Stomach (tissue), 8 donors: ENCODE measurements at regions not wholly inside any gene's neighbourhood (a gene's known extent, or its start where the extent isn't known, plus 50 kb on each side); places are given as distances from the start of the nearest gene placed in this dataset.
A peak's percentile ranks its signal among the peaks of the same experiment; 100 is the strongest.

Experiments
- DNase-seq, 2 donors: peaks; one replicate each; pipeline versions ENCODE4 v3.0.0 to v3.0.0-alpha.2; 2013 to 2019
- H3K27ac ChIP-seq, 5 donors: fragments of 200-600 bp in 4 of 5; sonication (generic) in 4 of 5; one replicate each; pipeline ENCODE4 v1.5.1; 2013 to 2019; ENCODE audit warnings: mild to moderate bottlenecking in 1 of 5, moderate library complexity in 1 of 5
- H3K27me3 ChIP-seq, 3 donors: fragments of 200-600 bp; sonication (generic); one replicate each; pipeline ENCODE4 v1.5.1; 2017 to 2019; ENCODE audit warnings: mixed run types in 1 of 3
- H3K36me3 ChIP-seq, 4 donors: fragments of 200-600 bp; sonication (generic); 1 replicate in 3 of 4; 2 replicates in 1 of 4; pipeline ENCODE4 v1.5.1; 2016 to 2019
- H3K4me1 ChIP-seq, 4 donors: fragments of 200-600 bp; sonication (generic); one replicate each; pipeline ENCODE4 v1.5.1; 2016 to 2019
- H3K4me3 ChIP-seq, 4 donors: fragments of 200-600 bp; sonication (generic) in 3 of 4; one replicate each; pipeline ENCODE4 v1.5.1; 2016 to 2019; ENCODE audit warnings: mild to moderate bottlenecking in 1 of 4
- H3K9me3 ChIP-seq, 4 donors: fragments of 200-600 bp; sonication (generic); one replicate each; pipeline ENCODE4 v1.5.1; 2016 to 2019
- CTCF ChIP-seq, 7 experiments: fragments of 450-650 bp in 4 of 7; fragments of 200-600 bp in 3 of 7; sonication (generic) in 3 of 7; IDR thresholded peaks; one replicate each; pipeline ENCODE4 v1.5.1; 2016 to 2019; ENCODE audit warnings: antibody characterized with exemption in 7 of 7, control low read depth in 2 of 7, mild to moderate bottlenecking in 1 of 7
- EP300 ChIP-seq: sonication (generic); formaldehyde crosslinking; IDR thresholded peaks from one replicate; pipeline ENCODE4 v1.6.1; 2017; ENCODE audit warnings: antibody characterized with exemption
- POLR2A ChIP-seq, 4 donors: fragments of 450-650 bp; IDR thresholded peaks; one replicate each; pipeline ENCODE4 v1.6.1; 2016; ENCODE audit warnings: antibody characterized with exemption in 4 of 4, control low read depth in 2 of 4, mild to moderate bottlenecking in 1 of 4, moderate library complexity in 1 of 4
- POLR2AphosphoS5 ChIP-seq, 3 donors: sonication (generic); formaldehyde crosslinking; IDR thresholded peaks; one replicate each; pipeline ENCODE4 v1.6.1; 2016; ENCODE audit warnings: antibody characterized with exemption in 3 of 3
- WGBS, 5 donors: extraction: QIAGEN DNeasy Blood & Tissue Kit in 3 of 5; methylation state at CpG; one replicate each; pipeline versions ENCODE4 v1.1.5 to v1.1.7; 2013 to 2018; 5-methylcytosine and 5-hydroxymethylcytosine counted together
- intact Hi-C: fragments of 100-400 bp; cut with DNase I; formaldehyde crosslinking; loops from one replicate; pipeline ENCODE4 v1.15.1; 2023; ENCODE audit warnings: low total_unique reads
- donor health status: healthy with polysubstance abuse.
- donor health status: Bipolar disorder and iron deficiency.
- donor health status: healthy.

- H3K4me1 ChIP-seq, result no peaks in the 10 kb centered on the region
- WGBS, 5 donors, result 83 to 96% (median 93%) methylated on average over 6 to 8 of the region's 8 CpGs
- peaks cover 0 to 10% (median 5%) of the 10 kb centered on the region in 4 donors for H3K9me3 ChIP-seq
- DNase-seq, result peak in 1 of 2 donors; percentile 16
- H3K36me3 ChIP-seq, result no peaks in the 10 kb centered on the region
- TF ChIP-seq EP300 (no peak), CTCF (IDR thresholded peaks at IDR 0.05) (no peak), POLR2AphosphoS5 (IDR thresholded peaks at IDR 0.05) (no peak), POLR2A (IDR thresholded peaks at IDR 0.05) (no peak)
- intact Hi-C loops, result no loop called here
- H3K4me3 ChIP-seq, result no peak overlapping the region
- no peak overlapping the region for H3K27ac ChIP-seq
- H3K27me3 ChIP-seq, result no peaks in the 10 kb centered on the region
These were observed 113.9 kb downstream of the C5orf15 start for GRCh38 chr5:133854554-133854953.

- DNase-seq, result peak in 1 of 2 donors; percentile 19
- no peaks in the 10 kb centered on the region for H3K27me3 ChIP-seq
- H3K36me3 ChIP-seq, result no peaks in the 10 kb centered on the region
- H3K4me1 ChIP-seq, result peaks cover 0 to under 1% (median 0%) of the 10 kb centered on the region in 4 donors
- no peak for TF ChIP-seq CTCF (IDR thresholded peaks at IDR 0.05)
- no peak for TF ChIP-seq EP300
- TF ChIP-seq POLR2A (IDR thresholded peaks at IDR 0.05), result no peak
- no peak for TF ChIP-seq POLR2AphosphoS5 (IDR thresholded peaks at IDR 0.05)
- no peak overlapping the region for H3K4me3 ChIP-seq
- 76 to 83% (median 80%) methylated on average over 6 of the region's 6 CpGs for WGBS, 5 donors
- H3K9me3 ChIP-seq, result peaks cover 0 to 10% (median 5%) of the 10 kb centered on the region in 4 donors
- no peak overlapping the region for H3K27ac ChIP-seq
- intact Hi-C loops, result no loop called here
These were observed 114.6 kb downstream of the C5orf15 start for GRCh38 chr5:133853646-133854365.

GRCh38 chr5:133851521-133851920, 116.9 kb downstream of the C5orf15 start:
- H3K4me3 ChIP-seq, result no peak overlapping the region
- DNase-seq, result no peak
- peaks cover 0 to 8% (median 3%) of the 10 kb centered on the region in 4 donors for H3K4me1 ChIP-seq
- WGBS, 5 donors, result 65 to 88% (median 77%) methylated on average over 2 of the region's 2 CpGs
- no peak overlapping the region for H3K27ac ChIP-seq
- intact Hi-C loops, result no loop called here
- TF ChIP-seq POLR2A (IDR thresholded peaks at IDR 0.05) (no peak), CTCF (IDR thresholded peaks at IDR 0.05) (no peak), EP300 (no peak)
- H3K9me3 ChIP-seq, result no peaks in the 10 kb centered on the region
- H3K27me3 ChIP-seq, result peaks cover 0 to 5% (median 0%) of the 10 kb centered on the region in 3 donors
- no peaks in the 10 kb centered on the region for H3K36me3 ChIP-seq

- H3K9me3 ChIP-seq, result no peaks in the 10 kb centered on the region
- no peak overlapping the region for H3K27ac ChIP-seq
- no peak for DNase-seq
- H3K4me3 ChIP-seq, result no peak overlapping the region
- peaks cover 0 to 5% (median 0%) of the 10 kb centered on the region in 3 donors for H3K27me3 ChIP-seq
- no peak for TF ChIP-seq CTCF (IDR thresholded peaks at IDR 0.05)
- TF ChIP-seq POLR2A (IDR thresholded peaks at IDR 0.05), result no peak
- TF ChIP-seq EP300, result no peak
- TF ChIP-seq POLR2AphosphoS5 (IDR thresholded peaks at IDR 0.05), result no peak
- intact Hi-C loops, result no loop called here
- 88 to 92% (median 90%) methylated on average over 5 of the region's 5 CpGs for WGBS, 5 donors
- no peaks in the 10 kb centered on the region for H3K36me3 ChIP-seq
- peaks cover 0 to 8% (median 3%) of the 10 kb centered on the region in 4 donors for H3K4me1 ChIP-seq
These were observed 117.6 kb downstream of the C5orf15 start for GRCh38 chr5:133850811-133851210.
